GM10248 (cell line): ENCODE measurements at regions not wholly inside any gene's neighbourhood (a gene's known extent, or its start where the extent isn't known, plus 50 kb on each side); places are given as distances from the start of the nearest gene placed in this dataset.

Experiments used
- CTCF ChIA-PET: fragments of 300-600 bp; sonication (Branson Sonifier 250); formaldehyde crosslinking; extraction: SDS; loops from one replicate; lab custom pipeline; 2021; ENCODE audit warnings: antibody characterized with exemption; lab: Yijun Ruan, JAX
- POLR2A ChIA-PET: fragments of 350-650 bp; sonication (Branson Sonifier 250); formaldehyde crosslinking; extraction: SDS; loops from one replicate; lab custom pipeline; 2020; ENCODE audit warnings: antibody characterized with exemption; lab: Yijun Ruan, JAX
- DNase-seq: peaks from one replicate; pipeline ENCODE4 v3.0.0; 2012; ENCODE audit errors: extremely low spot score
- CTCF ChIP-seq: IDR thresholded peaks from 2 replicates; pipeline ENCODE4 v1.5.1; 2012; ENCODE audit warnings: mild to moderate bottlenecking, low read depth; ENCODE audit errors: extremely low read depth, missing control alignments, control extremely low read depth

GRCh38 chr2:240292619-240293525 is 142.6 kb upstream of the GPC1 start:
- CTCF ChIA-PET = no interaction called here
- POLR2A ChIA-PET = no interaction called here
- DNase-seq = no peak
- TF ChIP-seq CTCF = no peak

- CTCF ChIA-PET = no interaction called here
- no peak for DNase-seq
Measured at GRCh38 chr2:240293557-240294461, 141.7 kb upstream of the GPC1 start.

DNA sequence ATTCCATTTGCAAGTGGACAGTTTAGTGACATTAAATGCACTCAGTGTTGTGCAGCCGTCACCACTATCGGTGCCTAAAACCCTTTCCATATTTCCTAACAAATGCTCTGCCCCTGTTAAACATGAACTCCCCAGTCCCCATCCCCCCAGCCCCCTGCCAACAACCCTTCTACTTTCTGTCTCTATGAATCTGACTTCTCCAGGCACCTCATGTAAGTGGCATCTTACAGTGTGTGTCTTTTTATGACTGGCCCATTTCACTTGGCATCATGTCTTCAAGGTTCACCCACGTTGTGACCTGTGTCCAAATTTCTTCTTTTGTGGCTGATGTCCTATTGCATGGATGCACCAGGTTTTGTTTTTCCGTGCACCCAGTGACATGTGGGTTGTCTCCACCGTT is 140.9 kb upstream of the GPC1 start:
- DNase-seq = no peak
- ChIA-PET CTCF (no interaction called here), POLR2A (no interaction called here)
- TF ChIP-seq CTCF = no peak

More at GRCh38 chr2:240293557-240294461, 141.7 kb upstream of the GPC1 start:
- POLR2A ChIA-PET = no interaction called here
- TF ChIP-seq CTCF = no peak

GRCh38 chr2:240295256-240296103 is 140.0 kb upstream of the GPC1 start:
- CTCF ChIA-PET = no interaction called here
- DNase-seq = no peak
- TF ChIP-seq CTCF = no peak
- POLR2A ChIA-PET = no interaction called here

DNA sequence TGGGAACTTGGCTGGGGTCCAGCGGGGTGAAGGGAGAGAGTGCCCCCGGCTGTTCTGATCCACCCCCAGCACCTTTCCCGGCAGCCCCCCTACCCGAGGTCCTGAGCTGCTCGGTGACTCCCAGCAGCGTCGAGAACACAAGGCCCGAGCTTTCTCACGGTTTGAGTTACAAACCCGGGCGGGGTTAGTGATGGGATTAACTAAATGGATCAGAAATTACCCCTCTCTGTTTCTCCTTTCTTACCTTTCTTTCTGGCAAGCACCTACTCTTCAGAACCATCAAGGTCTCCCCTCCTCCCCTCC is 139.4 kb upstream of the GPC1 start:
- ChIA-PET CTCF (no interaction called here), POLR2A (no interaction called here)
- TF ChIP-seq CTCF = no peak
- DNase-seq = no peak

DNA sequence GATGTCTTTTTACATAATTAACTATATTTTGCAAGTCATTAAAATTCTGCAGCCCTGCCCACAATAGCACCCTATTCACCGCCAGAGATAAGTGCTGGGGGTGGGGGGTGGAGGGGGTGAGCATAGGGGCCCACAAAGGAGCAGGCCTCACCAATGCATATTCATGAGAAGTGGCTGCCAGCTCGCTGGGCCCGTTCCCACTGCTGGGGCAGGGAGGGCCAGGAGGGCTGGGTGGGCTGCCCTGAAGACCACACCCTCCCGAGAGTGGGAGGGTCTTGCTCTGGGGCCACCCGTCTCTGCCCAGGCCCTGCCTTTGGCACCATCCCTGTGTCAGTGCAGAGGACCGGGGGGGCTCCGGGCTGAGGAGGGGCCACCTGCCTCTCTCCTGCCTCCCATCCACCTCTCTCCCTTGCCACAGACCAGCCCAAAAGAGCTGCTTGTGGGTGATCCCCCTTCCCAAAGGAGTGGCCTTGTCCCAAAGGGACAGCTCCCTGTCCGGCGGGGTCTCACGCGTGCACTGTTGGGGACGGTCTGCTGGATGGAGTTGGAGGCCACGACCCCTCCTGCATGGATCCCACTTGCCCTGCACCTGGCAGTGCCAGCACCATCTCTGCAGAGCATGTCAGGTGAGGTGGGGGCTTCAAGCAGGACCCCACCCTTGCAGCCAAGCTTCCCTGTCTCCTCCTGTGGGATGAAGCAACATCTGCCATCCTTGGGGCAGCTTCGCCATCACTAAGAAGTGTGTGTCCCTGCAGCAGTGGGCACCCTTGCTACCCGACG is 138.8 kb upstream of the GPC1 start:
- TF ChIP-seq CTCF = no peak
- no peak for DNase-seq
- POLR2A ChIA-PET = no interaction called here
- CTCF ChIA-PET = no interaction called here
